Suprapubic skin (tissue), 3 donors: ENCODE measurements at regions not wholly inside any gene's neighbourhood (a gene's known extent, or its start where the extent isn't known, plus 50 kb on each side); places are given as distances from the start of the nearest gene placed in this dataset.
"Not testable (repeated sequence)": the region's sequence is repeated elsewhere in the genome, so short reads cannot be mapped to it uniquely, and the experiment has no call there.

Source experiments
- EP300 ChIP-seq: sonication (generic); formaldehyde crosslinking; IDR thresholded peaks from one replicate; pipeline ENCODE4 v1.6.1; 2017; ENCODE audit warnings: antibody characterized with exemption
- POLR2A ChIP-seq, 2 donors: fragments of 450-650 bp; IDR thresholded peaks; one replicate each; pipeline ENCODE4 v1.6.1; 2017; ENCODE audit warnings: antibody characterized with exemption in 2 of 2, mild to moderate bottlenecking in 2 of 2, moderate library complexity in 2 of 2
- TF ChIP-seq, protein P1 (sequence below), 2 donors: fragments of 200-600 bp in 1 of 2; fragments of 450-650 bp in 1 of 2; sonication (generic) in 1 of 2; IDR thresholded peaks; one replicate each; pipeline ENCODE4 v1.5.1; 2016 to 2019; ENCODE audit warnings: antibody characterized with exemption in 2 of 2, mild to moderate bottlenecking in 1 of 2, moderate library complexity in 1 of 2

GRCh38 chr20:25997367-25998038, 300.9 kb upstream of the ZNF337 start:
- TF ChIP-seq, protein P1, sequence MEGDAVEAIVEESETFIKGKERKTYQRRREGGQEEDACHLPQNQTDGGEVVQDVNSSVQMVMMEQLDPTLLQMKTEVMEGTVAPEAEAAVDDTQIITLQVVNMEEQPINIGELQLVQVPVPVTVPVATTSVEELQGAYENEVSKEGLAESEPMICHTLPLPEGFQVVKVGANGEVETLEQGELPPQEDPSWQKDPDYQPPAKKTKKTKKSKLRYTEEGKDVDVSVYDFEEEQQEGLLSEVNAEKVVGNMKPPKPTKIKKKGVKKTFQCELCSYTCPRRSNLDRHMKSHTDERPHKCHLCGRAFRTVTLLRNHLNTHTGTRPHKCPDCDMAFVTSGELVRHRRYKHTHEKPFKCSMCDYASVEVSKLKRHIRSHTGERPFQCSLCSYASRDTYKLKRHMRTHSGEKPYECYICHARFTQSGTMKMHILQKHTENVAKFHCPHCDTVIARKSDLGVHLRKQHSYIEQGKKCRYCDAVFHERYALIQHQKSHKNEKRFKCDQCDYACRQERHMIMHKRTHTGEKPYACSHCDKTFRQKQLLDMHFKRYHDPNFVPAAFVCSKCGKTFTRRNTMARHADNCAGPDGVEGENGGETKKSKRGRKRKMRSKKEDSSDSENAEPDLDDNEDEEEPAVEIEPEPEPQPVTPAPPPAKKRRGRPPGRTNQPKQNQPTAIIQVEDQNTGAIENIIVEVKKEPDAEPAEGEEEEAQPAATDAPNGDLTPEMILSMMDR (IDR thresholded peaks at IDR 0.05) = not testable (repeated sequence)
- TF ChIP-seq EP300; POLR2A (IDR thresholded peaks at IDR 0.05): not testable (repeated sequence)
